ENCODE measurements at regions not wholly inside any gene's neighbourhood (a gene's known extent, or its start where the extent isn't known, plus 50 kb on each side); places are given as distances from the start of the nearest gene placed in this dataset.

GRCh38 chr7:119482671-119483070, 790.3 kb upstream of the KCND2 start:
- TF ChIP-seq EP300 (IDR thresholded peaks at IDR 0.05) (no peak), POLR2AphosphoS5 (IDR thresholded peaks at IDR 0.05) (no peak), CTCF (IDR thresholded peaks at IDR 0.05) (no peak), POLR2A (IDR thresholded peaks at IDR 0.05) (no peak)
- no peaks in the 10 kb centered on the region for H3K27me3 ChIP-seq
- no peak for DNase-seq (ENCODE audit: low spot score in 2 of 2)
- 35% methylated on average over 2 of the region's 2 CpGs for WGBS
- no peaks in the 10 kb centered on the region for H3K36me3 ChIP-seq
- no peaks in the 10 kb centered on the region for H3K9me3 ChIP-seq
- H3K27ac ChIP-seq, result no peak overlapping the region
- no peak overlapping the region for H3K4me3 ChIP-seq
- no peaks in the 10 kb centered on the region for H3K4me1 ChIP-seq

- Histone ChIP-seq H3K9me3 (no peaks in the 10 kb centered on the region), H3K4me3 (no peak overlapping the region), H3K36me3 (no peaks in the 10 kb centered on the region), H3K27ac (no peak overlapping the region), H3K27me3 (no peaks in the 10 kb centered on the region), H3K4me1 (no peaks in the 10 kb centered on the region)
- WGBS, result 97% methylated on average over 2 of the region's 2 CpGs
- no peak for DNase-seq (ENCODE audit: low spot score in 2 of 2)
- no peak for TF ChIP-seq POLR2AphosphoS5 (IDR thresholded peaks at IDR 0.05)
- no peak for TF ChIP-seq POLR2A (IDR thresholded peaks at IDR 0.05)
- TF ChIP-seq EP300 (IDR thresholded peaks at IDR 0.05), result no peak
These were observed 789.6 kb upstream of the KCND2 start for GRCh38 chr7:119483364-119483763.

- Histone ChIP-seq H3K27ac (no peak overlapping the region), H3K27me3 (no peaks in the 10 kb centered on the region), H3K36me3 (no peaks in the 10 kb centered on the region), H3K4me1 (no peaks in the 10 kb centered on the region), H3K9me3 (no peaks in the 10 kb centered on the region), H3K4me3 (no peak overlapping the region)
- DNase-seq (ENCODE audit: low spot score in 2 of 2), result no peak
- TF ChIP-seq CTCF (IDR thresholded peaks at IDR 0.05) (no peak), POLR2A (IDR thresholded peaks at IDR 0.05) (no peak), EP300 (IDR thresholded peaks at IDR 0.05) (no peak), POLR2AphosphoS5 (IDR thresholded peaks at IDR 0.05) (no peak)
- 31% methylated on average over 3 of the region's 3 CpGs for WGBS
These were observed 758.6 kb upstream of the KCND2 start for GRCh38 chr7:119514326-119514725.

GRCh38 chr7:119515214-119515613, 757.8 kb upstream of the KCND2 start:
- 57% methylated on average over 5 of the region's 5 CpGs for WGBS
- TF ChIP-seq EP300 (IDR thresholded peaks at IDR 0.05) (no peak), POLR2AphosphoS5 (IDR thresholded peaks at IDR 0.05) (no peak), CTCF (IDR thresholded peaks at IDR 0.05) (no peak)

GRCh38 chr7:119515962-119516361, 757.0 kb upstream of the KCND2 start:
- TF ChIP-seq POLR2A (IDR thresholded peaks at IDR 0.05) (no peak), POLR2AphosphoS5 (IDR thresholded peaks at IDR 0.05) (no peak), CTCF (IDR thresholded peaks at IDR 0.05) (no peak), EP300 (IDR thresholded peaks at IDR 0.05) (no peak)
- Histone ChIP-seq H3K27ac (no peak overlapping the region), H3K4me1 (no peaks in the 10 kb centered on the region), H3K9me3 (peaks cover 3% of the 10 kb centered on the region), H3K4me3 (no peak overlapping the region), H3K27me3 (no peaks in the 10 kb centered on the region), H3K36me3 (no peaks in the 10 kb centered on the region)
- DNase-seq (ENCODE audit: low spot score in 2 of 2), result no peak
- 33% methylated on average over 3 of the region's 3 CpGs for WGBS

More at GRCh38 chr7:119515214-119515613, 757.8 kb upstream of the KCND2 start:
- H3K9me3 ChIP-seq, result peaks cover 3% of the 10 kb centered on the region
- H3K27me3 ChIP-seq, result no peaks in the 10 kb centered on the region
- no peak overlapping the region for H3K27ac ChIP-seq
- no peaks in the 10 kb centered on the region for H3K36me3 ChIP-seq
- DNase-seq (ENCODE audit: low spot score in 2 of 2), result no peak
- no peak overlapping the region for H3K4me3 ChIP-seq
- H3K4me1 ChIP-seq, result no peaks in the 10 kb centered on the region

GRCh38 chr7:119522263-119522662, 750.7 kb upstream of the KCND2 start:
- WGBS, result 90% methylated on average over 1 of the region's 1 CpG
- TF ChIP-seq CTCF (IDR thresholded peaks at IDR 0.05) (no peak), POLR2A (IDR thresholded peaks at IDR 0.05) (no peak)
- H3K4me1 ChIP-seq, result no peaks in the 10 kb centered on the region
- no peak overlapping the region for H3K4me3 ChIP-seq
- no peak for DNase-seq (ENCODE audit: low spot score in 2 of 2)
- peaks cover 12% of the 10 kb centered on the region for H3K9me3 ChIP-seq
- no peak overlapping the region for H3K27ac ChIP-seq
- H3K36me3 ChIP-seq, result no peaks in the 10 kb centered on the region
- no peaks in the 10 kb centered on the region for H3K27me3 ChIP-seq
